22Rv1 (cell line): ENCODE measurements at regions not wholly inside any gene's neighbourhood (a gene's known extent, or its start where the extent isn't known, plus 50 kb on each side); places are given as distances from the start of the nearest gene placed in this dataset.

Experiments used
- H3K27ac ChIP-seq: fragments of 450-650 bp; 2 replicates; pipeline ENCODE4 v1.5.1; 2017
- ZFX ChIP-seq: fragments of 450-650 bp; IDR thresholded peaks from 2 replicates; pipeline ENCODE4 v1.6.1; 2017; ENCODE audit warnings: antibody characterized with exemption, borderline replicate concordance
- TF ChIP-seq, protein P1 (sequence below): fragments of 450-650 bp; IDR thresholded peaks from 2 replicates; pipeline ENCODE4 v1.5.1; 2017; ENCODE audit warnings: mild to moderate bottlenecking

DNA sequence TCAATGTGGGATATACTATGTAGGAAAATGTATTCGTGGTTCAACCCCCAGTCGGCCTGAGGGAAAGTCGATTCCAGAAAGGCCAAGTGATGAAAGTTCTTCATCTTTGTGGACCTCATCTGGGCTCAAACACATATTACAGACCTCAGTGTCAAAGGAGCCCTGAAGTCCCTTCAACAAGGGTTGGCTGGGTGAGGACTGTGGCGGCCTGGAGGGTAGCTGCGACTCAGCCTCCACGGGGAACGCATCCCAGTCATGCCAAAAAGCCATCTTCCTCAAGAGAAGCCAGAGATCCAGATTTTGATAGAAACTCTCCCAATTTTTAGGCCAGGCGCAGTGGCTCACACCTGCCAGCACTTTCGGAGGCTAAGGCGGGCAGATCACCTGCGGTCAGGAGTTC is 158.6 kb upstream of the PTPN1 start:
- H3K27ac ChIP-seq, result no peak overlapping the region
- TF ChIP-seq ZFX, result no peak

DNA sequence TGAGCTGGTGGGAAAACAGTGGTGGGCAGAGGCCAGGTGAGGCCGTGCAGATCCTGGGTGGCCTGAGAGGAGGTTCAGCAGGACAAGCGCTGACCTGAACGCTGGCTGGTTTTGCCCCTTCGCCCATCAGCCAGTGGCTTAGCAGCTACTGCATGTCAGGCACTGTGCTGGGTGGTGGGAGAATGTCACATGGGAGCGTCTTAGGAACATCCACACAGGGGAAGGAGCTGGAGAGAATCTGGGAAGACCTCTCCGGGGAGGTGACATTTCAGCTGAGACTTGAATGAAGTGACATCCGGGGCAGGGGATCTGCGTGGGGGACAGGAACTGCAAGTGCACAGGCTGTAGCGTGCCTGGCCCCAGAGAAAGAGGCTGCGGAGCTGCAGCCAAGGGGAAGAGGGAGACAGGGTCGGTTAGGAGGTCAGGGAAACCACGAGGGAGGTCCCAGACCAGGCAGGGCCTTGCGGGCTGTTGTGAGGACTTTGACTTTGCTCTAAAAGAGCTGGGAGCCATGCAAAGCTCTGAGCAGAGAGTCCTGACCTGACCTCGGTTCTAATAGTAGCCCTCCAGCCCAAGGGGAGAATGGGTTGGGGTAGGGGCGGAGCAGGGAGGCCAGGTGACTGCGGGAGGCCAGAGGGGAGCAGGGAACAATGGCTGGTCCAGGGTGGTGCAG is 156.8 kb upstream of the PTPN1 start:
- no peak overlapping the region for H3K27ac ChIP-seq
- TF ChIP-seq, protein P1, sequence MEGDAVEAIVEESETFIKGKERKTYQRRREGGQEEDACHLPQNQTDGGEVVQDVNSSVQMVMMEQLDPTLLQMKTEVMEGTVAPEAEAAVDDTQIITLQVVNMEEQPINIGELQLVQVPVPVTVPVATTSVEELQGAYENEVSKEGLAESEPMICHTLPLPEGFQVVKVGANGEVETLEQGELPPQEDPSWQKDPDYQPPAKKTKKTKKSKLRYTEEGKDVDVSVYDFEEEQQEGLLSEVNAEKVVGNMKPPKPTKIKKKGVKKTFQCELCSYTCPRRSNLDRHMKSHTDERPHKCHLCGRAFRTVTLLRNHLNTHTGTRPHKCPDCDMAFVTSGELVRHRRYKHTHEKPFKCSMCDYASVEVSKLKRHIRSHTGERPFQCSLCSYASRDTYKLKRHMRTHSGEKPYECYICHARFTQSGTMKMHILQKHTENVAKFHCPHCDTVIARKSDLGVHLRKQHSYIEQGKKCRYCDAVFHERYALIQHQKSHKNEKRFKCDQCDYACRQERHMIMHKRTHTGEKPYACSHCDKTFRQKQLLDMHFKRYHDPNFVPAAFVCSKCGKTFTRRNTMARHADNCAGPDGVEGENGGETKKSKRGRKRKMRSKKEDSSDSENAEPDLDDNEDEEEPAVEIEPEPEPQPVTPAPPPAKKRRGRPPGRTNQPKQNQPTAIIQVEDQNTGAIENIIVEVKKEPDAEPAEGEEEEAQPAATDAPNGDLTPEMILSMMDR, result no peak

DNA sequence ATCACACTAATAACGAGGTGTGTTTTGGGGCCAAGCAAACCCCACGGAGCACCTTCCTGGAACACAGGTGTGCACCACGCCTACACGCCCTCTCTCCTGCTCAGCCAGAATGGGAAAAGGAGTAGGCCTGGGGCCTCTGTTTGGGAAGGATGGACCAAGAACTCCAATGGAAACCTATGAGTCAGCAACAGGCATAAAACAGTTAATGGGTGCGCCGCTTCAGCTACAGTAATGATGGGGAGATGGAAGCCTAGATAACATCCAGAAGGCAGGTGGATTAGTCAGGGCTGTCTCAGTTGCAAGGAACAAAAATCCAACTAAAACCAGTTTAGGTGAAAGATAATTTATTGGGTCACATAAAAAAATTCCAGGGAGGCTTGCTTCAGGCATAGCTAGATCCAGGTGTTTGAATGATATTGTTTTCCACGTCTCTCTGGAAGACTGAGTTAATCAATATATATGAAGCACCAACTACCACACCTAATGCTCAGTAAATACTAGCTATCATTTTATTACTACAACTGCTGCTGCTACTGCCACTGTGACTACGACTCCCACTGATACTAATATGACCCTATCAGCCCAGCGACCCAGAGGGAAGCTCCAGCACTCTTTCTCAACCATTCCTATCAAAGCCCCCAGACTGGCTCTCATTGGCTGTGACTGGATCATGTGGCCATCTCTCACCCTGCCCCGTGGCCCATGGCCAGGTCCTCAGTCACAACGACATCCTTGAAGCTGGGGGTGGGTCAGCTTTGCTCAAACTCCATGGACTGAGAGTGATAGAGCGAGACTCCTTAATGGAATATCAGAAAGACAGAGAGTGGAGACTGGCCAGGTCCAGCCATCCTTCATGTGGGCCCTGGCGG is 155.2 kb upstream of the PTPN1 start:
- H3K27ac ChIP-seq, result no peak overlapping the region
- TF ChIP-seq, protein P1, result no peak
- no peak for TF ChIP-seq ZFX

DNA sequence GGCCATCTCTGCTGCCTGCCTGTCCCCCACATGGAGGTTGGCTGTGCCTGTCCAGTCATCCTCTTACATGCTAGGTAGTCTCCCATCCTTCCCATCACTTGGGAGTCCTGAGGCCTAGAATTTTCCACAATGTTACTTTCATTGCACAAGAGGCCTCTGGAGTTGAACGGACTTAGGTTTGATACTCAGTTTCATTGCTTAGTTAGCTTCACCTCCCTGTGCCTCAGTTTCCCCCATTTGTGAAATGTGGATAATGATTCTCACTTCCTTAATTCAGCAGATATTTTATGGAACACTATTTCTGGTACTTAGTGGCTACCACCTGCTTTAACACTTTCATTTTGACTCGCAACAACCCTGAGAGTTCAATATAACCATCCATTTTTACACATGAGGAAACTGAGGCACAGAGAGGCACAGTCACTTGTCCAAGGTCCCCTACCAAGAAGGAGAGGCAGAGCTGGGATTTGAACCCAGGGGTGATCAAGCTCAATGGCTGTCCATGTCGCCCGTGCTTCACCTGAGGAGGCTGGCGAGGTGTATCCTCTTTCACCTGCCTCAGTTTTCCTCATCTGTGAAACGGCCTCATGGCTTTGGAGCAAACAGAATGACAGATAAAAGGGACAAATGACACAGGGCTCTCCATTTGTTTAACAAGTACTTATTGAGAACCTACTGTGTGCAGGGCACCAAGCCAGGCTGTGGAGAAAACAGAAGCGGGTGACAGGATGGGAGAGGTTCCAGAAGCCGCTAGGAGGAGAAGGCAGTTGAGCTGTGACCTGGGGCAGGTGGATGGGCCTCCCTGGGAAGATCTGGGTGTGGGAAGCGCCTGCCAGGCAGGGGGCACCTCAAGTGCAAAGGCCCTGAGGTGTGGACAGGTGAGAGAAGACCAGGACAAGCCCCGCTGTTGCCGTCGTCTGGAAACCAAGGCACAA is 154.3 kb upstream of the PTPN1 start:
- no peak for TF ChIP-seq ZFX
- TF ChIP-seq, protein P1, result no peak
- H3K27ac ChIP-seq, result no peak overlapping the region

DNA sequence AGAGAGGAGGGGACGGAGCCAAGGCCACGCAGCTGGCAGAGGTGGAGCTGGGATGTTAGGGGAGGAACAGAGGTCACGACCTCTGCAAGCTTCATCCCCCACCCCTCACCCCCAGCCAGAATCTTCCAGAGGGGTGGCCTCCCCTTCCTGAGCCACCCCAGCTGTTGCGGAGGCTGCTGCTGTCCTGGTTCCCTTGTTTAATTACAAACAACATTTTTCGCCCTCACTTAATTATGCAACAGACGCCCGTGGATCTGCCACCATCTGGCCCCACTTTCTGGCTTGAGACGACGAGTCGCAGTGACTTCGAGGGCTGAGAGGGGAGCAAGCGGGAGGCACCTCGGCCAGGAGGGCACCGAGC is 153.7 kb upstream of the PTPN1 start:
- TF ChIP-seq, protein P1, result no peak
- TF ChIP-seq ZFX, result no peak
- no peak overlapping the region for H3K27ac ChIP-seq

DNA sequence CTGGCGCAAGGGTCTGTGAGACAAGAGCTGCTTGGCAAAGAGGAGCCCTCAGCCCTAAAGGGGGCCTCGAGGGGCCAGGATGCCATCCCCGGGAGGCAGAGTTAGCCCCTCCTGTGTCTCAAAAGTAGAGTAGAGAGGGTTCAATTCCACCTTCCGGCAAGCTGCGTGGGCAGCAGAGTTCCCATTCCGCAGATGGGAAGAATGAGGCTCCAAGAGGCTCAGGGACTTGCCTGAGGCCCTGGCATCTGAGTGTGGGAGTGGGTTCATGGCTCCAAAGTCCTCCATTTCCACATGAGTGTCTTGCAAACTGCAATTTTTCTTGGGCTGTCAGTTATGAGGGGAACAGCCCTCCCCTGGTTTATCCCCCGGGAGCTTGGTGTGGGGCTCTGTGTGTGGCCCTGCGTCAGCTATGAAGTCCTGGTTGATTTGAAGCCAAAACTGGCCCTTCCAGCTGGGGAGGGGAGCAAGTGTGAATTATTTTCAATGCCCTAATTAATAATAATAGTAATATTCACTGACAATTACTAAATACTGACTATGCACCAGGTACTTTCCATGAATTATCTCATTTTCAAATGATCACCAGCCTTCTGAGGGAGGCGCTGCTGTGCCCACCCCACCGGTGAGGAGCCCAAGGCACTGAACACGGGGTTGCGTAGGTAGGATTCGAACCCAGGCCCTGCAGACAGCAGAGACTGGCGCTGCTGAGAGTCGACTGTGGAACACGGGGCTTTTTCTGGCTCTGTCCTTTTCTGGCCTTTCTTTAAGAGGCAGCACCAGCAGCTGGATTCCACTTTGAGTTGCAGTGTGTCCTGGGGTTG is 153.0 kb upstream of the PTPN1 start:
- no peak overlapping the region for H3K27ac ChIP-seq
- no peak for TF ChIP-seq ZFX
- TF ChIP-seq, protein P1, result no peak

DNA sequence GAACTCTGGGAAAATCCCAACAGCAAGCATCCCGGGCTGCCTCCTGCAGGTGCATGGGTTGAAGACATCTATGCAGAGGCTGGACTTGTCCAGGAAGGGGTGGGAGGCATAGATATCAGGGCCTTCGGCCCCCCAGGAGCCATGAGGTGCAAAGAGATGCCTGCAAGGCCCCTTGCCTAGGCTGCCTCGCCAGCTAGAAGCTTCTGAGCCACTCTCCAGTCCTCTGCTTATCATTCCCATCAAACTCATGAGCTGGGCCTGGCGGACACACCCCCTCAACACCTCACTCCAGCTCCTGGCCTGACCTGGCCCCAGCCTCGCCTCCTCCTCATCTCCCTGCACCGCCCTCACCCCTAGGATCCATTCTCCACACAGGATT is 152.4 kb upstream of the PTPN1 start:
- TF ChIP-seq, protein P1, result no peak
- TF ChIP-seq ZFX, result no peak
- H3K27ac ChIP-seq, result no peak overlapping the region
